OCI-LY3 (cell line): ENCODE measurements at regions not wholly inside any gene's neighbourhood (a gene's known extent, or its start where the extent isn't known, plus 50 kb on each side); places are given as distances from the start of the nearest gene placed in this dataset.

ENCODE experiments used
- EZH2phosphoT487 ChIP-seq: fragments of 200-600 bp; shearing (Covaris generic); IDR thresholded peaks from 2 replicates; pipeline ENCODE4 v1.6.1; 2018; ENCODE audit warnings: antibody characterized with exemption, mixed run types, low read depth
- TF ChIP-seq, protein P1 (sequence below): fragments of 200-600, 300-600 bp; sonication (generic); IDR thresholded peaks from 2 replicates; pipeline ENCODE4 v1.5.1; 2014; ENCODE audit warnings: antibody characterized with exemption, low read length, low read depth

DNA sequence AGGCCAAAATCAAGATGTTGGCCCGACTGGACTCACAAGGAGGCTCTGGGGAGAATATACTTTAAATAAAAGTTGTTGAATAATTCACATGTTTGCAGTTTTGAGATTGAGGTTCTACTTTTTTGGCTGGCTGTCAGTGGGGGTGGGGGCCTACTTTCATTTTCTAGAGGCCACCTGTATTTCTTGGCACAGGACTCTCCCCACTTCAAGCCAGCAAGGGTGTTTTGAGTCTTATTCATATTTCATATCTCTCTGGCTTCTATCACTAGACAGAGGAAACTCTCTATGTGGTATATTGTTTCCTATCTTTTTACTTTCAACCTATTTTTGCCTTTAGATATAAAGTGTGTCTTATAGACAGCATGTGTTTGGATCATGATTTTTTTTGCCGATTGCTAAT lies 266.4 kb downstream of the PRR32 start:
- TF ChIP-seq, protein P1, sequence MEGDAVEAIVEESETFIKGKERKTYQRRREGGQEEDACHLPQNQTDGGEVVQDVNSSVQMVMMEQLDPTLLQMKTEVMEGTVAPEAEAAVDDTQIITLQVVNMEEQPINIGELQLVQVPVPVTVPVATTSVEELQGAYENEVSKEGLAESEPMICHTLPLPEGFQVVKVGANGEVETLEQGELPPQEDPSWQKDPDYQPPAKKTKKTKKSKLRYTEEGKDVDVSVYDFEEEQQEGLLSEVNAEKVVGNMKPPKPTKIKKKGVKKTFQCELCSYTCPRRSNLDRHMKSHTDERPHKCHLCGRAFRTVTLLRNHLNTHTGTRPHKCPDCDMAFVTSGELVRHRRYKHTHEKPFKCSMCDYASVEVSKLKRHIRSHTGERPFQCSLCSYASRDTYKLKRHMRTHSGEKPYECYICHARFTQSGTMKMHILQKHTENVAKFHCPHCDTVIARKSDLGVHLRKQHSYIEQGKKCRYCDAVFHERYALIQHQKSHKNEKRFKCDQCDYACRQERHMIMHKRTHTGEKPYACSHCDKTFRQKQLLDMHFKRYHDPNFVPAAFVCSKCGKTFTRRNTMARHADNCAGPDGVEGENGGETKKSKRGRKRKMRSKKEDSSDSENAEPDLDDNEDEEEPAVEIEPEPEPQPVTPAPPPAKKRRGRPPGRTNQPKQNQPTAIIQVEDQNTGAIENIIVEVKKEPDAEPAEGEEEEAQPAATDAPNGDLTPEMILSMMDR: no peak
- TF ChIP-seq EZH2phosphoT487: no peak
